PFSK-1 (cell line): ENCODE measurements at regions not wholly inside any gene's neighbourhood (a gene's known extent, or its start where the extent isn't known, plus 50 kb on each side); places are given as distances from the start of the nearest gene placed in this dataset.

ENCODE experiments used
- POLR2AphosphoS5 ChIP-seq: IDR thresholded peaks from 2 replicates; pipeline ENCODE4 v1.6.1; 2012; ENCODE audit warnings: low read depth, mild to moderate bottlenecking, control low read depth, low read length, moderate library complexity
- SIN3A ChIP-seq: IDR thresholded peaks from 2 replicates; pipeline ENCODE4 v1.6.1; 2012; ENCODE audit warnings: mild to moderate bottlenecking, low read length, moderate library complexity, borderline replicate concordance; ENCODE audit not compliant: insufficient read depth
- TF ChIP-seq, protein P1 (sequence below), 2 experiments: IDR thresholded peaks; 2 replicates each; pipeline versions ENCODE4 v1.6.1 to v1.8.0; 2011 to 2012; ENCODE audit warnings: low read depth in 2 of 2, low read length in 2 of 2, control low read depth in 1 of 2, inconsistent platforms in 1 of 2, mild to moderate bottlenecking in 1 of 2, moderate library complexity in 1 of 2; ENCODE audit not compliant: insufficient read depth in 1 of 2

DNA sequence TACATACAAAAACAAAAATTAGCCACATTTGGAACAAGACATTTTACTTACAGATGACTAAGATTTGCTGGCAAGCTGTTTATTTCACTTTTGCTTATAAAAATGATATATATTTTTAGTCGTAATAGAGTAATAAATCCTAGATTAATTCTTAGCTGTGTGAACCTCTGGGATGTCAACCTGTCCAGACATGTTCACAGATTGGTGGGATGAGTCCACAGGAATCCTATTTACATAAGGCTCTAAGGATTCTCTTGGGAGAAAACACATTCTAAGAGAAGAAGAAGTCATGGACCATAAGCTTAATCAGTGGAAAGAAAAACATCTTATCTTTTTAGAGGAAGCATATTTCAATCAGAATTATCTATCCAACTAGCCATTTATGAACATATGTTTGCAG is 797.4 kb downstream of the C12orf50 start:
- TF ChIP-seq POLR2AphosphoS5 (no peak), SIN3A (no peak)
- TF ChIP-seq, protein P1, sequence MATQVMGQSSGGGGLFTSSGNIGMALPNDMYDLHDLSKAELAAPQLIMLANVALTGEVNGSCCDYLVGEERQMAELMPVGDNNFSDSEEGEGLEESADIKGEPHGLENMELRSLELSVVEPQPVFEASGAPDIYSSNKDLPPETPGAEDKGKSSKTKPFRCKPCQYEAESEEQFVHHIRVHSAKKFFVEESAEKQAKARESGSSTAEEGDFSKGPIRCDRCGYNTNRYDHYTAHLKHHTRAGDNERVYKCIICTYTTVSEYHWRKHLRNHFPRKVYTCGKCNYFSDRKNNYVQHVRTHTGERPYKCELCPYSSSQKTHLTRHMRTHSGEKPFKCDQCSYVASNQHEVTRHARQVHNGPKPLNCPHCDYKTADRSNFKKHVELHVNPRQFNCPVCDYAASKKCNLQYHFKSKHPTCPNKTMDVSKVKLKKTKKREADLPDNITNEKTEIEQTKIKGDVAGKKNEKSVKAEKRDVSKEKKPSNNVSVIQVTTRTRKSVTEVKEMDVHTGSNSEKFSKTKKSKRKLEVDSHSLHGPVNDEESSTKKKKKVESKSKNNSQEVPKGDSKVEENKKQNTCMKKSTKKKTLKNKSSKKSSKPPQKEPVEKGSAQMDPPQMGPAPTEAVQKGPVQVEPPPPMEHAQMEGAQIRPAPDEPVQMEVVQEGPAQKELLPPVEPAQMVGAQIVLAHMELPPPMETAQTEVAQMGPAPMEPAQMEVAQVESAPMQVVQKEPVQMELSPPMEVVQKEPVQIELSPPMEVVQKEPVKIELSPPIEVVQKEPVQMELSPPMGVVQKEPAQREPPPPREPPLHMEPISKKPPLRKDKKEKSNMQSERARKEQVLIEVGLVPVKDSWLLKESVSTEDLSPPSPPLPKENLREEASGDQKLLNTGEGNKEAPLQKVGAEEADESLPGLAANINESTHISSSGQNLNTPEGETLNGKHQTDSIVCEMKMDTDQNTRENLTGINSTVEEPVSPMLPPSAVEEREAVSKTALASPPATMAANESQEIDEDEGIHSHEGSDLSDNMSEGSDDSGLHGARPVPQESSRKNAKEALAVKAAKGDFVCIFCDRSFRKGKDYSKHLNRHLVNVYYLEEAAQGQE (IDR thresholded peaks at IDR 0.05; ENCODE audit: insufficient read depth in 1 of 2, low read depth in 2 of 2, low read length in 2 of 2), result no peak
